ENCODE measurements at regions not wholly inside any gene's neighbourhood (a gene's known extent, or its start where the extent isn't known, plus 50 kb on each side); places are given as distances from the start of the nearest gene placed in this dataset.
"Not testable (repeated sequence)": the region's sequence is repeated elsewhere in the genome, so short reads cannot be mapped to it uniquely, and the experiment has no call there.

GRCh38 chr1:120524416-120524815, 109.6 kb downstream of the NBPF8 start:
- TF ChIP-seq, protein P1, sequence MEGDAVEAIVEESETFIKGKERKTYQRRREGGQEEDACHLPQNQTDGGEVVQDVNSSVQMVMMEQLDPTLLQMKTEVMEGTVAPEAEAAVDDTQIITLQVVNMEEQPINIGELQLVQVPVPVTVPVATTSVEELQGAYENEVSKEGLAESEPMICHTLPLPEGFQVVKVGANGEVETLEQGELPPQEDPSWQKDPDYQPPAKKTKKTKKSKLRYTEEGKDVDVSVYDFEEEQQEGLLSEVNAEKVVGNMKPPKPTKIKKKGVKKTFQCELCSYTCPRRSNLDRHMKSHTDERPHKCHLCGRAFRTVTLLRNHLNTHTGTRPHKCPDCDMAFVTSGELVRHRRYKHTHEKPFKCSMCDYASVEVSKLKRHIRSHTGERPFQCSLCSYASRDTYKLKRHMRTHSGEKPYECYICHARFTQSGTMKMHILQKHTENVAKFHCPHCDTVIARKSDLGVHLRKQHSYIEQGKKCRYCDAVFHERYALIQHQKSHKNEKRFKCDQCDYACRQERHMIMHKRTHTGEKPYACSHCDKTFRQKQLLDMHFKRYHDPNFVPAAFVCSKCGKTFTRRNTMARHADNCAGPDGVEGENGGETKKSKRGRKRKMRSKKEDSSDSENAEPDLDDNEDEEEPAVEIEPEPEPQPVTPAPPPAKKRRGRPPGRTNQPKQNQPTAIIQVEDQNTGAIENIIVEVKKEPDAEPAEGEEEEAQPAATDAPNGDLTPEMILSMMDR (IDR thresholded peaks at IDR 0.05; ENCODE audit: insufficient read depth, low read length, poor library complexity, severe bottlenecking): not testable (repeated sequence)
- not testable (repeated sequence) for TF ChIP-seq EZH2phosphoT487 (conservative IDR thresholded peaks at IDR 0.05; ENCODE audit: low read length)

Data from SU-DHL-6 (cell line).